ENCODE measurements at regions not wholly inside any gene's neighbourhood (a gene's known extent, or its start where the extent isn't known, plus 50 kb on each side); places are given as distances from the start of the nearest gene placed in this dataset.
"Not testable (repeated sequence)": the region's sequence is repeated elsewhere in the genome, so short reads cannot be mapped to it uniquely, and the experiment has no call there.

GRCh38 chr6:113221850-113222249, 635.3 kb upstream of the MARCKS start:
- Mint-ChIP-seq H3K4me1 (ENCODE audit: unreplicated experiment) (no peaks in the 10 kb centered on the region), H3K9me3 (peaks cover 4% of the 10 kb centered on the region), H3K27ac (no peak overlapping the region), H3K27me3 (no peaks in the 10 kb centered on the region), H3K36me3 (no peaks in the 10 kb centered on the region), H3K4me3 (no peak overlapping the region)
- no peak for DNase-seq (ENCODE audit: extremely low spot score, unreplicated experiment)
- no peak for TF ChIP-seq CTCF (conservative IDR thresholded peaks at IDR 0.05)

- no peaks in the 10 kb centered on the region for H3K36me3 Mint-ChIP-seq
- no peak for TF ChIP-seq CTCF (conservative IDR thresholded peaks at IDR 0.05)
- H3K27me3 Mint-ChIP-seq: peaks cover 4% of the 10 kb centered on the region
These were observed 611.0 kb upstream of the MARCKS start for GRCh38 chr6:113246186-113246585.

GRCh38 chr6:113248532-113248931, 608.6 kb upstream of the MARCKS start:
- no peak for DNase-seq (ENCODE audit: extremely low spot score, unreplicated experiment)
- Mint-ChIP-seq H3K4me1 (ENCODE audit: unreplicated experiment) (no peaks in the 10 kb centered on the region), H3K36me3 (no peaks in the 10 kb centered on the region), H3K9me3 (no peaks in the 10 kb centered on the region), H3K4me3 (no peak overlapping the region), H3K27ac (no peak overlapping the region), H3K27me3 (peaks cover 4% of the 10 kb centered on the region)
- no peak for TF ChIP-seq CTCF (conservative IDR thresholded peaks at IDR 0.05)

More at GRCh38 chr6:113246186-113246585, 611.0 kb upstream of the MARCKS start:
- Mint-ChIP-seq H3K9me3 (no peaks in the 10 kb centered on the region), H3K4me1 (ENCODE audit: unreplicated experiment) (no peaks in the 10 kb centered on the region), H3K27ac (no peak overlapping the region), H3K4me3 (no peak overlapping the region)
- DNase-seq (ENCODE audit: extremely low spot score, unreplicated experiment): no peak

GRCh38 chr6:113254194-113254593, 603.0 kb upstream of the MARCKS start:
- not testable (repeated sequence) for H3K27ac Mint-ChIP-seq; DNase-seq (ENCODE audit: extremely low spot score, unreplicated experiment); H3K4me3 Mint-ChIP-seq; H3K4me1 Mint-ChIP-seq (ENCODE audit: unreplicated experiment); H3K27me3 Mint-ChIP-seq; H3K36me3 Mint-ChIP-seq; H3K9me3 Mint-ChIP-seq

GRCh38 chr6:113258771-113259170, 598.4 kb upstream of the MARCKS start:
- Mint-ChIP-seq H3K27me3 (no peaks in the 10 kb centered on the region), H3K4me1 (ENCODE audit: unreplicated experiment) (no peaks in the 10 kb centered on the region), H3K9me3 (peaks cover 7% of the 10 kb centered on the region), H3K27ac (no peak overlapping the region), H3K36me3 (no peaks in the 10 kb centered on the region), H3K4me3 (no peak overlapping the region)
- TF ChIP-seq CTCF (conservative IDR thresholded peaks at IDR 0.05): no peak
- DNase-seq (ENCODE audit: extremely low spot score, unreplicated experiment): no peak

- Mint-ChIP-seq H3K36me3 (peaks cover 3% of the 10 kb centered on the region), H3K27ac (no peak overlapping the region), H3K27me3 (no peaks in the 10 kb centered on the region), H3K4me1 (ENCODE audit: unreplicated experiment) (no peaks in the 10 kb centered on the region), H3K4me3 (no peak overlapping the region), H3K9me3 (peaks cover 17% of the 10 kb centered on the region)
- no peak for TF ChIP-seq CTCF (conservative IDR thresholded peaks at IDR 0.05)
- DNase-seq (ENCODE audit: extremely low spot score, unreplicated experiment): no peak
These were observed 585.7 kb upstream of the MARCKS start for GRCh38 chr6:113271437-113271836.
